GM18858 (cell line): ENCODE measurements at regions not wholly inside any gene's neighbourhood (a gene's known extent, or its start where the extent isn't known, plus 50 kb on each side); places are given as distances from the start of the nearest gene placed in this dataset.
"Not testable (repeated sequence)": the region's sequence is repeated elsewhere in the genome, so short reads cannot be mapped to it uniquely, and the experiment has no call there.

Source experiments
- ATAC-seq: cut with Tn5 transposase; IDR thresholded peaks from one replicate; pipeline ENCODE4 v1.9.1; 2021; ENCODE audit not compliant: unreplicated experiment

- ATAC-seq: no peak
Observed at GRCh38 chrX:56125946-56126345, 106.2 kb upstream of the KLF8 start.

- no peak for ATAC-seq
Observed at GRCh38 chrX:56130031-56130430, 102.1 kb upstream of the KLF8 start.

- no peak for ATAC-seq
Observed at GRCh38 chrX:56130436-56130835, 101.7 kb upstream of the KLF8 start.

GRCh38 chrX:56164135-56164534, 68.0 kb upstream of the KLF8 start:
- ATAC-seq: not testable (repeated sequence)
